IPS-18c (cell line): ENCODE measurements at regions not wholly inside any gene's neighbourhood (a gene's known extent, or its start where the extent isn't known, plus 50 kb on each side); places are given as distances from the start of the nearest gene placed in this dataset.

Source experiments
- H3K4me3 ChIP-seq: 2 replicates; pipeline ENCODE4 v1.7.0; 2013; ENCODE audit warnings: low read depth, mild to moderate bottlenecking, low read length, moderate library complexity; ENCODE audit not compliant: insufficient read depth
- H3K9me3 ChIP-seq: one replicate; pipeline ENCODE4 v1.6.1; 2013; ENCODE audit warnings: mild to moderate bottlenecking, low read length, moderate library complexity; ENCODE audit not compliant: control insufficient read depth, insufficient read depth

GRCh38 chr11:115724666-115725065 lies 220.5 kb upstream of the CADM1 start:
- no peak overlapping the region for H3K4me3 ChIP-seq
- no peaks in the 10 kb centered on the region for H3K9me3 ChIP-seq

- Histone ChIP-seq H3K9me3 (no peaks in the 10 kb centered on the region), H3K4me3 (no peak overlapping the region)
Measured at GRCh38 chr11:115722711-115723110, 218.5 kb upstream of the CADM1 start.

- Histone ChIP-seq H3K4me3 (no peak overlapping the region), H3K9me3 (no peaks in the 10 kb centered on the region)
Measured at GRCh38 chr11:115721296-115721995, 217.2 kb upstream of the CADM1 start.

GRCh38 chr11:115720602-115721245 lies 216.5 kb upstream of the CADM1 start:
- no peak overlapping the region for H3K4me3 ChIP-seq
- H3K9me3 ChIP-seq, result no peaks in the 10 kb centered on the region

GRCh38 chr11:115718945-115719344 lies 214.7 kb upstream of the CADM1 start:
- Histone ChIP-seq H3K4me3 (no peak overlapping the region), H3K9me3 (no peaks in the 10 kb centered on the region)

- Histone ChIP-seq H3K4me3 (no peak overlapping the region), H3K9me3 (no peaks in the 10 kb centered on the region)
Measured at GRCh38 chr11:115718106-115718505, 213.9 kb upstream of the CADM1 start.

- H3K4me3 ChIP-seq, result no peak overlapping the region
- no peaks in the 10 kb centered on the region for H3K9me3 ChIP-seq
Measured at GRCh38 chr11:115716601-115717529, 212.7 kb upstream of the CADM1 start.

GRCh38 chr11:115716080-115716479 lies 211.9 kb upstream of the CADM1 start:
- Histone ChIP-seq H3K9me3 (no peaks in the 10 kb centered on the region), H3K4me3 (no peak overlapping the region)

- Histone ChIP-seq H3K9me3 (no peaks in the 10 kb centered on the region), H3K4me3 (no peak overlapping the region)
Measured at GRCh38 chr11:115715251-115715770, 211.1 kb upstream of the CADM1 start.

GRCh38 chr11:115712296-115712695 lies 208.1 kb upstream of the CADM1 start:
- H3K9me3 ChIP-seq, result no peaks in the 10 kb centered on the region
- H3K4me3 ChIP-seq, result no peak overlapping the region

- Histone ChIP-seq H3K4me3 (no peak overlapping the region), H3K9me3 (no peaks in the 10 kb centered on the region)
Measured at GRCh38 chr11:115710980-115711379, 206.8 kb upstream of the CADM1 start.

- no peaks in the 10 kb centered on the region for H3K9me3 ChIP-seq
- H3K4me3 ChIP-seq, result no peak overlapping the region
Measured at GRCh38 chr11:115710426-115710825, 206.2 kb upstream of the CADM1 start.

- no peaks in the 10 kb centered on the region for H3K9me3 ChIP-seq
Measured at GRCh38 chr11:115709297-115709696, 205.1 kb upstream of the CADM1 start.

GRCh38 chr11:115707180-115707905 lies 203.1 kb upstream of the CADM1 start:
- no peak overlapping the region for H3K4me3 ChIP-seq
- H3K9me3 ChIP-seq, result no peaks in the 10 kb centered on the region

More at GRCh38 chr11:115709297-115709696, 205.1 kb upstream of the CADM1 start:
- no peak overlapping the region for H3K4me3 ChIP-seq

GRCh38 chr11:115706626-115707135 lies 202.5 kb upstream of the CADM1 start:
- no peak overlapping the region for H3K4me3 ChIP-seq

GRCh38 chr11:115705200-115705599 lies 201.0 kb upstream of the CADM1 start:
- no peaks in the 10 kb centered on the region for H3K9me3 ChIP-seq
- no peak overlapping the region for H3K4me3 ChIP-seq

More at GRCh38 chr11:115706626-115707135, 202.5 kb upstream of the CADM1 start:
- H3K9me3 ChIP-seq, result no peaks in the 10 kb centered on the region
